A204.1 (cell line): ENCODE measurements at regions not wholly inside any gene's neighbourhood (a gene's known extent, or its start where the extent isn't known, plus 50 kb on each side); places are given as distances from the start of the nearest gene placed in this dataset.
"Not testable (repeated sequence)": the region's sequence is repeated elsewhere in the genome, so short reads cannot be mapped to it uniquely, and the experiment has no call there.

ENCODE experiments used
- FAIRE-seq: peaks from 2 replicates; lab custom pipeline; 2012; peaks lifted over from hg19 to GRCh38; lab: Jason Lieb, UNC

DNA sequence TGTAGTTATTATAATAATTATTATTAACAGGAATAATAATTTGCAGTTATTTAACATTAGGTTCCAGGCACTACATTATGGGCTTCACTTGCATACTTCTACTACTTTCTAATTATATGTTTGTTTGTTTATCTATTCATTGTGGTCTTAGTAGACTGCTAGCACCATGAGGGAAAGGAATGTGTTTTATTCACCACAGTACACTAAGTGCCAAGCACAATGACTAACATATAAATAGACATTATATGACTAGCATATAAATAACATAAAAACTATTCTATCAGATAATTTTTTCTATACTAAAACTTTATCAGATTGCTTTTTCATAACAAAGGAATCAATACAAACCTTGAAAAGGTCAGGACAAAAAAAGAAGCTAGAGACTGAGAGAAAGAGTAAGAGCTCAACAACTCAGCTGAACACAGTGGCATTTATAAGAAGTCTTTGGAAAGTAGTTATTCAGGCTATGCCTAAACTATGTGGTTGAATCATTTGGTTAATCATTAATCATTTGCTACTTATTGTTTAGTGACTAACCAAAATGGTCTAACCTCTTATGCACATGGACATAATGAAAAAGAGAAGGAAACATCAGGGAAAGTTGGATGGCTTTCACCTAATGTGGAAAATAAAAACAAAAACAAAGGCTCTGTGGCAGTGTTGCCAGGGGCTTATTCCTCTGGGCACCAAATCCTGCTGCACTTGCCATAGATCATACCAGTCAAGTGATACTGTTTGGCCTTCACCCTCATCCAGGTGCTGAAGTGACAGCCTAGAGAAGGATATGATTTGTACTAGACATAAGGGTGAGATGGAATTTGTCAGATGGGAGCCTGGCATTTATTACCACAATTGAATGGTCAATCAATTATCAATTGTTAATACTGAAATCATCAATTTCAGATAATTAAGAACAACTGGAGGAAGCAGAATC lies 174.9 kb downstream of the ETAA1 start:
- no peak for FAIRE-seq

DNA sequence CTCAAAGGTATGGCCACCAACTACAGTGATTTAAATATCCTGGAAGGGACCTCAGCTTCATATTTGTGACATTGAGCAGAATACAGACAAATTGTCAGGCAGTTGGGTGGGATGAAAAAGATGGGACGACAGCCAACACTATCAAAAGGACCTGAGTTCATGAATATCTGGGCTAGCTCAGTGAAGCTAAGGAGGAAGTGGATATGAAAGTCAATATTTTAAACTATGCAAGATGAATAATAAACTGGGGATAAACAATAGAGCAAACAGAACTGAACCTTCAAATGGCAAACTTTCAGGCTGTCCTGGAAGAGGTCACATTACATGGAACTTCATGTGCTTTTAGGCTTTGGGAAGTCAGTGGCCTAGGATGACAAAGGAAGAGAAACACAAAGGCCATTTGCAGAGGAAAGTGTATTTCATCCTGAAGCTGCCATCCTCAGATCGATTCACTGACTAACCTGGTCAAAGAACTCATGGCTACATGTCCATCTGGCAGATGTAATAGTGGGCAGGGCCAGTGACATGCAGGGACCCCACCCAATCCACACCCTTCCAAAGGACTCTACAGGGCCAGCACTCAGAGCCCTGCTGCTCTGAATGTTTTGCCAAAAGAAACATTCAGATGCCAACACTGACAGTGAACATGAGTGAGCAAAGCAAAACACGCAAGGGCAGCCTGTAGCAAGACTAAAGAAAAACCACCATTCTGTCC lies 175.7 kb downstream of the ETAA1 start:
- no peak for FAIRE-seq

DNA sequence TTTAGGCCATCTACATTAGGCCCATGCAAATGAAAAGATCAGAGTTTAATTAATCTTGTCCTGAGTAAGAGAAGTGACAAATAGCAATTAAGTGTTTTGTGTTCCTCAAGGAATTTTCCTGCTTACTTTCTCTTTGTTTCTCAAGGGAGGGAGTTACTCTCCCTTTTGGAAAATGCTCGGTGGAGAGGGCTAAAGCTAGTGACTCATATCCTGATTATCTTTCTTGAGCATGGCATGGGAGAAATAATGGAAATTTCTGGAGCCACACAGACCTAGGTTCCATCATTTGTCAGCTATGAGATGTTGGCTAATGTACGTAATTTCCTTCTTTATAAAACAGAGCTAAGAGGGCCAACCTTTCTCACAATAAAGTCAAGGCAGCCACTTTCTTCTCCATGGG lies 177.1 kb downstream of the ETAA1 start:
- FAIRE-seq: no peak

DNA sequence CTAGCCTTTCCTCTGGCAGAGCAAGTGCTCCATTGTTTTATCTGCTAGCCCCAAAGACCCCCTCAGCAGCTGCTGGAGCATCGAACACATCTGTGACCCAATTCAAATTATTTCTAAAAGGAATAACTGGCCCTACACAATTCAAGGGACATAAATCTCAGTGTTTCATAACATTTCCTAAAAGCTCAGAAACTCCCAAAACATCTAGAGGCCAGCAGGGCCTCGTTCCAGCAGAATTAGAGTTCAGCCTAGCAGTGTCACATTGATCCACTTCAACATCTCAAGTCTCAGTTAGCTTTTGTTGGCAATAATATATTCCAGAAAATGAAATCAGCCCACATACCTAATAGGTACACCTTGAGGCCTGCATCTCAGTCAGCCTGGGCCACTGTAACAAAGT lies 179.1 kb downstream of the ETAA1 start:
- no peak for FAIRE-seq

DNA sequence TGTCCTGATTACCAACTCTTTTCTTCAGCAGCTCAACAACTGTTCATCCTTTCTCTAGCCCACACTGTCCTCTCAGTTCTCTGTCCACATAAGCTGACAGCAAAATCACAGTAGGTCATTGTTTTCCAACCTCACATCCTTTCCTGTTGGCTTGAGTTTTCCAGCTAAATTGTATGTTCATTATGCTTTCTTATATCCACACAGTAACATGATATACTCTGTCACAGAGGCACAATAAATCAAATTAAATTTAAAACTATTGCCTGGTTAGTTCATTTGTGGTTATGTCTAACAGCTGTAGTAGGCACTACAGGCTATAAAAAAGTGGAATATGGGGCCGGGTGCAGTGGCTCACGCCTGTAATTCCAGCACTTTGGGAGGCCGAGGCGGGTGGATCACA lies 179.9 kb downstream of the ETAA1 start:
- no peak for FAIRE-seq

DNA sequence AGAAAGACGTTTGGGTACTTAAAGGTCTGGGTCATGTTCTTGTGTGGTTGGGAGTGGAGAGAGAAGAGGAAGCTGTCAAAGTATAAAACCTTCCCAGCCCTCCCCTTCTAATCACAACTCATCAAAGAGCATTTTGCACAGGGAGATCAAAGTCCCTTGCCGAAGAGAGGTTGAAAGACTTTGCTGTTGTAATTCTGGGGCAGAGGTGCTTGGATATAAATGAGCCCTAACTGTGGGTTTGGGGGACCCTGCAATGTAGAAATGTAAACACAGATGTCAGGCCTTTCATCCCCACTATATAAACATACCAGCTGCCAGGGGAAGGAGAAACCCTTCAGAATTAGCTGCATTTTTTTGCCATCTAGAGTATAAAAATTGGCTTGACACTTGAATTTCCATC lies 182.1 kb downstream of the ETAA1 start:
- no peak for FAIRE-seq

DNA sequence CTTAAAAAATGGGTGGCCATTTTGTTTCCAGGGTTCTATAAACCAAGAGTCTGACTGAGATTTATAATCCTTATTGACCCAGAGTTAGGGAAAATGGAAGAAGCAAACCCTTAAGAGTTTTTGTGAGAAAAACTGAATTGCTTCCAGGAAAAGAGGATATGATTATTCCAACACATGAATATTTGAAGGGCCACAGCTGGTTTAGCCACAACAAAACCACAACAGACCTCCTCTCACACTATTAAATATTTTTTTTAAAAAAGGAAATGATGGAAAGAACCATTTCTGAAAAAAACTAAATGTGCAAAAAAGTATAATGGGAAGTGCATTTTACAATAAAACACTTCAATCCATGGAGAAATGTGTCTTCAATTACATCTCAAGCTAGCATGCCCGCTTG lies 182.7 kb downstream of the ETAA1 start:
- no peak for FAIRE-seq

DNA sequence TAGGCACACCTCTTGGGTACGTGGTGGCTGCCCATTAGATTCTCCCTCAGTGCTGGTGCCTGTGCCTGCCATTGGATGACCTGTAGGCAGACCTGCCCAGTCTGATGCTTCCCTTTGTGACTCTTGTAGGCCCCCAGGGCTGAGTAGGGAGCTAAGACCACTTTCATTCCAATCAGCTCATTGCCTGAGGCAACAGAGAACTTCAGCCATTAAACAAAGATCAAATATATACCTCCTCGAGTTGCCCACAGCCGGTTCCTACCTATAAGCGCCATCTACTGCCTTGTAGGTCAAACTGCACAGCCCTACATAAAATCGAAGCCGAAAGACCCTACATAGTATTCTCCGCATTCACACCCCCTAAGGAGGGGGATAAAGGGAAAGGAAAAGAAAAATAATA lies 184.6 kb downstream of the ETAA1 start:
- FAIRE-seq: no peak

DNA sequence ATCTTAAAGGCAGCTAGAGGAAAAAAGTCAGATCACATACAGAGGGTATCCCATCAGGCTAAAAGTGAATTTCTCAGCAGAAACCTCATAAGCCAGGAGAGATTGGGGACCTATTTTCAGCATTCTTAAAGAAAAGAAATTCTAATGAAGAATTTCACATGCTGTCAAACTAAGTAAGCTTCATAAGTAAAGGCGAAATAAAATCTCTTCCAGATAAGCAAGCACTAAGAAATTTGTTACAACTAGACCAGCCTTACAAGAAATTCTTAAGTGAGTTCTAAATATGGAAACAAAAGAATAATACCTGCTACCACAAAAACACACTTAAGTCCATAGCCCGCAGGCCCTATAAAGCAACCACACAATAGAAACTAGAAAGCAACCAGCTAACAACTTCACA lies 186.1 kb downstream of the ETAA1 start:
- no peak for FAIRE-seq

DNA sequence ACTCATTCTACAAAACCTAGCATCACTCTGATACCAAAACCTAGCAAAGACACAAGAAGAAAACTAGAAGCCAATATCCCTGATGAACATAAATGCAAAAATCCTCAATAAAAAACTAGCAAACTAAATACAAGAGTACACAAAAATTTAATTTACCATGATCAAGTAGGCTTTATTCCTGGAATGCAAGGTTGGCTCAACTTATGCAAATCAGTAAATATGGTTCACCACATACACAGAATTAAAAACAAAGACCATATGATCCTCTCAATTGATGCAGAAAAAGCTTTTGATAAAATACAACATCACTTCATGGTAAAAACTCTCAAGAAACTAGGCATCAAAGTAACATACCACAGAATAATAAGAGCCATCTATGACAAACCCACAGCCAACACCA lies 188.3 kb downstream of the ETAA1 start:
- FAIRE-seq: no peak

DNA sequence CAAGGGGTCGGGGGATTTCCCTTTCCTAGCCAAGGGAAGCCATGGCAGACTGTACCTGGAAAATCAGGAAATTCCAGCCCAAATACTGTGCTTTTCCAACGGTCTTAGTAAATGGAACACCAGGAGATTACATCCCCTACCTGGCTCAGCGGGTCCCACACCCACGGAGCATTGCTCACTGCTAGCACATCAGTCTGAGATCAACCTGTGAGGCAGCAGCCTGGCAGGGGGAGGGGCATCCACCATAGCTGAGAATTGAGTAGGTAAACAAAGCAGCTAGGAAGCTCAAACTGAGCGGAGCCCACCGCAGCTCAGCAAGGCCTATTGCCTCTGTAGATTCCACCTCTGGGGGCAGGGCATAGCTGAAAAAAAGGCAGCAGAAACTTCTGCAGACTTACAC lies 192.0 kb downstream of the ETAA1 start:
- FAIRE-seq: not testable (repeated sequence)

DNA sequence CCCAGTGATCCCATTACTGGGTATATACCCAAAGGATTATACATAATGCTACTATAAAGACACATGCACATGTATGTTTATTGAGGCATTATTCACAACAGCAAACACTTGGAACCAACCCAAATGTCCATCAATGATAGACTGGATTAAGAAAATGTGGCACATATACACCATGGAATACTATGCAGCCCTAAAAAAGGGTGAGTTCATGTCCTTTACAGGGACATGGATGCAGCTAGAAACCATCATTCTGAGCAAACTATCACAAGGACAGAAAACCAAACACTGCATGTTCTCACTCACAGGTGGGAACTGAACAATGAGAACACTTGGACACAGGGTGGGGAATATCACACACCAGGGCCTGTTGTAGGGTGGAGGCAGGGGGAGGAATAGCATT lies 197.4 kb downstream of the ETAA1 start:
- not testable (repeated sequence) for FAIRE-seq

DNA sequence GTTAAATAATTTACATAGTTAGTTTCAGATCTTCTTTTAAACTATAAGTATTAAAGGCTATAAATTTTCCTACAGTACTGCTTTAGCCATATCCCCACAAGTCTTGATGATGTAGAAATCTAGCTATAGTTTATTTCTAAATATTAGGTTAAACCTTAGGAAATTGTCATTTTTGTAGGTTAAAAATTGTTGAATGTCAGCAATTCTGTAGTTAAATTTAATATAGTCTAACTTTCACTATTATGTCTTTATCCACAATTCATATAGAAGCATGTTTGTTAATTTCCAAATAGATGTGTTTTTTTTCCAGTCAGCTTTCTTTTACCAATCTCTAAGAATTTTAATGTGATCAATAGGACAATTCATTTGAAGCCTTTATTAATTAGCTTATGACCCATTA lies 199.7 kb downstream of the ETAA1 start:
- no peak for FAIRE-seq

DNA sequence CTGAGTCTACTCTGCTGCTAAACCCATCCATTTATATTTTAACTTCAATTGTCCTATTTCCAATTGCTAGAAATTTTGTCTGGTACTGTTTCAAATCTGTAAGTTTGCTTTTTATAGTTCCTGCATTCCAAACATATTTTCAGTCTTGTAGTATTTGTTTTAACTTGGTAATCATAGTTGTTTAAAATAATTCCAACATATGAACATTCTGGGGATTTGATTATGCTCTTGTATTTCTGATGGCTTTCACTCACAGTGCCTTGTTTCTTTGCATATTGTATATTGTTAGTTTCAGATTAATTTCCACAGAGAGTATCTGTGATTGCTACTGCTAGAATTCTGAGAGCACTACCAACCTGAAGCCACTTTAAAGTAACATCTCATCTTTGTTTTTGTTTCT lies 202.4 kb downstream of the ETAA1 start:
- FAIRE-seq: no peak

DNA sequence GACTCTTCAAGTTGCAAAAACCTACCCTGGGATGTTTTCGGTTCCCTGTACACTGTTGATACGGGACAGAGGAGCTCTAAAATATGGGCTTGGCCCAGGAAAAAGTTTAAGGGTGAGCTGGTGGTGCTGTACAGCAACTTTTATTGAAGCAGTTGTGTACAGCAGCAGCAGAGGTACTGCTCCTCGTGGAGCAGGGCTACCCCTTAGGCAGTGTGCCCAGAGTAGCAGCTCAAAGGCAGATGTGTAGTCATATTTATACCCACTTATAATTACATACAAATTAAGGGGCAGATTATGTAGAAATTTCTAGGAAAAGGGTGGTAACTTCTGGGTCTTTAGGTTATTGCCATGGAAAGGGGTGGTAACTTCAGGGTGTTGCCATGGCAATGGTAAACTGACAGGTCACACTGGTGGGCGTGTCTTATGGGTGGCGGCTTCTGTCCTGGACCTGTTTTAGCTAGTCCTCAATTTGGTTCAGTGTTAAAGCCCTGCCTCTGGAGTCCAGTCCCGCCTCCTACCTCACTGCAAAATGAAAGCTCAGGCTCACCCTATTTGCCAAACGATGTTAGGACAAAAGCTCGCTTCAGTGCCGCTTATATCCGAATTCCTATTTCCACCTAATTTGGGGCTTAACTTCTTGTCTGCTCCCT lies 203.2 kb downstream of the ETAA1 start:
- no peak for FAIRE-seq

DNA sequence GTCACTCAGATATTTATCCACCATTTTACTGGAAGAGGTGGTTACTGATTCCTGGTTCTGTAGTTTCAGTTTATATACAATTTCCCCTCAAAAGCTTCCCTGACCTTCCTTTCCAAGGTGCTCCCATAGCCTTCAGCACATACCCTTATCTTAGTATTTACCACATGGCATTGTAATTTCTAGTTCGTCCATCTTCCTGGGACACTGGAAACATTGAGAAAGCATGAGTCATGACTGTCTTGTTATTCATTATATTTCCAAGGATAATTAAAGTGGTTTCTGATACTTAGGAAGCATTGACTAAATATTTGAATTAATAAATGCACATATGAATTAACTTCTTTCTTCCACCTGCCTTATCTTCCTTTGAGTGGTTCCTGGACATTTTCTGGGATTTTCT lies 203.8 kb downstream of the ETAA1 start:
- no peak for FAIRE-seq

DNA sequence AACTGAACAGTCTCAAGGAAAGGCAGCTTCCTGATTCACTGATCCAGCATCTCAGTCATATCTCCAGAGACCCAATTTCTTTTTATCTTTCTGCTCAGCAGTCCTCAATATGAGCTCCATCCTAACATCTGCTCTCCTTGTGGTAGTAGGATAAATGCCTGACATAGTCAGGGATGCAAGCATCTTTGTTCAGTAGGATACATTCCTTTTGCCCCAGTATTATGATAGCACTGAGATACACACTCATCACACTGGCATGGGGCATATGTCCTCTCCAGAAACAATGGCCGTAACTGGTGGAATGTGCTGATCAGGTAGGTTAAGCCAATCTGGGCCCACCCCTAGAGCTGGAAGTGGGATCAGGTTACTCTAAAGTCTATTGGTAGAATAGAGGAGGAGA lies 207.2 kb downstream of the ETAA1 start:
- FAIRE-seq: no peak

DNA sequence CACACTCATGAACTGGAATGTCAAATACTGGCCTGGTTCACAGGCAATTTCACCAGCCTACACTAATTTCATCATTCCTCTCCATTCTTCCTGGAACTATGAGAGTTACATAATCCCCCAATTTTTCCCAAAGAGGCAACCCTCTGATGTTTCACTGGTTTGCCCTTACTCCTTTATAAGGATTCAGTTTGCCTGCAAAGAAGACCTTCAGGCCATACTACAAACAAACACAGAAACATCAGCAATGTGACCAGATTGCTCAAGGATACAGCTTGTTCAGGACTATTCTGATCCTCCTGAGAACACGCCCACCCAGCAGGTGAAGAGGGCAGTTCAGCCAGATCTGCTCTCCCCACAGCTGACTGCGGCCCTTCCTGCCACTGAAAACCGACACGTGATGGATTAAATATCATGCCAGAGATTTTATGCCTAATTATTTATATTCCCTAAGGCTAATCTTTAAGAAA lies 215.5 kb downstream of the ETAA1 start:
- FAIRE-seq: no peak

DNA sequence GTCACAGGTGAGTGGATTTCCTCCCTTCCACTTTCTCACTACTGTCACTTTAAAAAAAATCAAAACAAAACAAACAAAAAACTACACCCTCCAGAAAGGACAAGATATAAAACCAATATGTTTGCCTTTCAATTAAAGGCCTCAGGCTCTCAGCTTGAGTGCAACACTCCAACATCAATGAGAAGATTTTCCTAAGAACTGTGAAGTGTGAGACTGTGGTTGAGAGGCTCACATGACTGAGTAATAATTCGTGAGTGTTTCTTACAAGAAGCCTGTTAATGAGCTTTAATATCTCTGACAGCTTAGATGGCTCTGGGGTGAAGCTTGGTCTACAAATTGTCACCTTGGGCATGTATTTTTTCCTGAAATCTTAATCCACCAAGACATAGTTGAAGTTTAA lies 216.1 kb downstream of the ETAA1 start:
- no peak for FAIRE-seq

DNA sequence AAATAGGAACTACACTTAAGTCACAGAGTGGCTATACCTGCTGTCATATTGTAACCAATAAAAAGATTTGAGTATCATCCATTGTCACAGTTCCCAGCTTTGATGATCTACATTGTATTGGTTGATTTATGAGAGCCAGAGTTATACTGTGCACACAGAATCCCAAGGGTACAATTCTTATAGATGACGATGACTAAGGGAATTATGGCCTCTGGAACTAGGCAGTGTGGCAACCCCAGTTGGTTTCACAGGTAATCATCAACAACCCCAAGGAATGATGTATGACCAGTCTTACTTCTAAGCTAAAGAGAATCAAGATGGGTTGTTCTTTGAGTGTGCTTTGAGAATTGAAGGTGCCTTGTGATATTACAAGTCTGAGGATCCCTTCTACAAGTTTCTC lies 217.3 kb downstream of the ETAA1 start:
- no peak for FAIRE-seq

DNA sequence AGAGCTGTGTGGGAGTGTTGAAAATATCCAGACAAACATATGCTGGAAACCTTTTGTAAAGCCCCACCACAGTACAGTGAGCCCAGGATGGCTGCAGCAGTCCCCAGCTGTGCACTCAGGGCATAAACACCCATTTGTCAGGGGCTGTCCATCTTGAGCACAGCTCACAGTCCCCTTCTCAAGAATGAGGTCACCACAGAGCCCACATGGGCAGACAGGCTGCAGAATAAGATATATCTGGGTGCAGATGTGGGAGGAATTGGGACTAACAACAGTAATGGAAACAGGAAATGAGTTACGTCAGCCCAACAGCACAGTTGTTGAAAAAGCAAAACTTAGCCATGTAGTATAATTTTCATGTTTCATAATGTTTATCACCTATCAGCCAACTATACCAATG lies 219.6 kb downstream of the ETAA1 start:
- FAIRE-seq: no peak

DNA sequence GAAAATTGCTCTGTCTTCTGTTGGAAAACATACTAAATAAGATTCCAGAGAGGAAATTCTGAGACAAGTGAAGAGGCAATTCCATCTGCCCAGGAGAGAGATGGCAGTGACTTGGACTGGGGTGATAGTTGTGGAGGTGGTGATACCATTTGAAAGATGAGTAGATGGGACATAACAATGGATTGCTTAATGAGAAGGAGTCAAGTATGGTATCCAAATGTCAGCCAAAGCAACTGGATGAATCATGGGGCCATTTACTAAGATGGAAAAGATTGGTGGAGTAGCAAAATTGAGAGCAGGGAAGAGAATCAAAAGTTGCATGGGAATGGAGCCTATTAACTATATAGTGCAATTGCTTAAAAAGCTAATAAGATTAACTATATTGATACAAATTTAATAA lies 222.1 kb downstream of the ETAA1 start:
- FAIRE-seq: no peak

DNA sequence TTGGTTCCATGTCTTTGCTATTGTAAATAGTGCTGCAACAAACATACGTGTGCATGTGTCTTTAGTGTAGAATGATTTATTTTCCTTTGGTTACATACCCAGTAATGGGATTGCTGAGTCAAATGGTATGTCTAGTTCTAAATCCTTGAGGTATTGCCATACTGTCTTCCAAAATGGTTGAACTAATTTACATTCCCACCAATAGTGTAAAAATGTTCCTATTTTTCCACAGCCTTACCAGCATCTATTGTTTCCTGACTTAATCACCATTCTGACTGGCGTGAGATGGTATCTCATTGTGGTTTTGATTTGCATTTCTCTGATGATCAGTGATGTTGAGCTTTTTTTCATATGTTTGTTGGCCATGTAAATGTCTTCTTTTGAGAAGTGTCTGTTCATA lies 226.6 kb downstream of the ETAA1 start:
- not testable (repeated sequence) for FAIRE-seq
